Heart right ventricle (tissue), 16 donors: ENCODE measurements at regions not wholly inside any gene's neighbourhood (a gene's known extent, or its start where the extent isn't known, plus 50 kb on each side); places are given as distances from the start of the nearest gene placed in this dataset.

Experiments
- ATAC-seq, 8 donors: fragments of 200-7000 bp; cut with Tn5 transposase; one replicate each; pipeline ENCODE4 v1.9.1; 2020; ENCODE audit warnings: mild to moderate bottlenecking in 8 of 8, moderate library complexity in 8 of 8, moderate number of reproducible peaks in 1 of 8
- DNase-seq, 2 donors: peaks; one replicate each; pipeline ENCODE4 v3.0.0-alpha.2; 2020
- H3K27ac ChIP-seq, 10 donors: fragments of 200-600 bp; sonication (generic) in 2 of 10; one replicate each; pipeline versions ENCODE4 v1.5.0 to v1.8.0; 2020 to 2022; ENCODE audit warnings: mild to moderate bottlenecking in 3 of 10
- H3K27me3 ChIP-seq, 7 donors: fragments of 200-600 bp; one replicate each; pipeline ENCODE4 v1.8.0; 2021 to 2022; ENCODE audit warnings: mild to moderate bottlenecking in 2 of 7
- H3K36me3 ChIP-seq, 9 donors: fragments of 200-600 bp; sonication (generic) in 1 of 9; one replicate each; pipeline versions ENCODE4 v1.5.0 to v1.8.0; 2020 to 2022; ENCODE audit warnings: mild to moderate bottlenecking in 2 of 9
- H3K4me1 ChIP-seq, 9 donors: fragments of 200-600 bp; sonication (generic) in 1 of 9; one replicate each; pipeline versions ENCODE4 v1.5.0 to v1.8.0; 2020 to 2022; ENCODE audit warnings: mild to moderate bottlenecking in 4 of 9
- H3K4me3 ChIP-seq, 10 donors: fragments of 200-600 bp; sonication (generic) in 2 of 10; one replicate each; pipeline versions ENCODE4 v1.5.0 to v1.8.0; 2020 to 2022; ENCODE audit warnings: mild to moderate bottlenecking in 7 of 10, moderate library complexity in 2 of 10
- H3K9me3 ChIP-seq, 11 donors: fragments of 200-600 bp in 10 of 11; sonication (generic) in 2 of 11; one replicate each; pipeline versions ENCODE4 v1.5.0 to v1.8.0; 2013 to 2022; ENCODE audit warnings: mild to moderate bottlenecking in 2 of 11, control low read depth in 1 of 11, moderate library complexity in 1 of 11
- WGBS, 2 donors: extraction: QIAGEN DNeasy Blood & Tissue Kit; methylation state at CpG; one replicate each; pipeline ENCODE4 v1.1.7; 2013; ENCODE audit warnings: inconsistent platforms in 1 of 2; 5-methylcytosine and 5-hydroxymethylcytosine counted together
- intact Hi-C, 10 donors: fragments of 100-400 bp; cut with DNase I; formaldehyde crosslinking; loops; one replicate each; pipeline versions ENCODE4 v1.11.1 to v1.14.2; 2022
- TF ChIP-seq, protein P1 (sequence below), 9 donors: fragments of 200-600 bp; sonication (generic) in 2 of 9; IDR thresholded peaks; one replicate each; pipeline versions ENCODE4 v1.5.0 to v1.8.0; 2021 to 2022; ENCODE audit warnings: antibody characterized with exemption in 9 of 9, mild to moderate bottlenecking in 5 of 9, moderate library complexity in 1 of 9
- donor health status: Arrhythmogenic right ventricular cardiomyopathy.
- donor health status: ischemic (EF 13 %, LVEDD 7.1; RV severe dilation, severe dysfunction).
- donor health status: healthy with polysubstance abuse.
- donor health status: DM: no; HTN: yes; CAD: no.
- donor health status: DM: no; HTN: no; CAD: no.
- donor health status: ischemic (EF 25% LVEDD 6.9; RV normal size, moderate dysfunction).
- donor health status: ischemic (EF 25% LVEDD 5.7; RV mildly dilated, moderate dysfunction).
- donor health status: healthy.
- donor health status: DM: yes; HTN: yes; CAD: no.
- donor health status: Ischemic cardiomyopathy.
- donor health status: ischemic (EF 35%, LVEDD 5.7; RV mildly dilated, moderate dysfunction).
- donor health status: nonischemic (EF 11% LVEDD 7.7; RV severe dilation, severe dysfunction).
- donor health status: DM: yes; HTN: yes; CAD: no.
- donor health status: PGD.
- donor health status: ischemic (EF 29% LVEDD 5.4; RV normal size, mild dysfunction).
- donor health status: nonischemic (EF 23%, LVEDD 6.1; RV moderate dilation, normal function).

DNA sequence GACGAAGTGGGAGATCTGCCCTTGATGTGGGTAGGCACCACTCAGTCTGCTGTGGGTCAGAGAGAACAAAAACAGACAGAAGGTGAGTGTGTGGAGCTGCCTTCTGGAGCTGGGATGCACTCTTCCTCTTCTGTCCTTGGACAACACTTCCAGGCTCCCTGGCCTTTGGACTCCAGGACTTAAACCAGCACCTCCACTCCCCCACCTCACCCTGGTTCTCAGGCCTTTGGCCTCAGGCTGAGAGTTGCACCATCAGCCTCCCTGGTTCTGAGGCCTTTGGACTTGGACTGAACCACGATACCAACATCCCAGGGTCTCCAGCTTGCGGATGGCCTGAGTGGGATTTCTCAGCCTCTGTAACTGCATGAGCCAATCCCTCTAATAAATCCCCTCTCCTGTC is 68.1 kb upstream of the STUM start:
- H3K9me3 ChIP-seq, result no peaks in the 10 kb centered on the region
- no peak for DNase-seq
- TF ChIP-seq, protein P1, sequence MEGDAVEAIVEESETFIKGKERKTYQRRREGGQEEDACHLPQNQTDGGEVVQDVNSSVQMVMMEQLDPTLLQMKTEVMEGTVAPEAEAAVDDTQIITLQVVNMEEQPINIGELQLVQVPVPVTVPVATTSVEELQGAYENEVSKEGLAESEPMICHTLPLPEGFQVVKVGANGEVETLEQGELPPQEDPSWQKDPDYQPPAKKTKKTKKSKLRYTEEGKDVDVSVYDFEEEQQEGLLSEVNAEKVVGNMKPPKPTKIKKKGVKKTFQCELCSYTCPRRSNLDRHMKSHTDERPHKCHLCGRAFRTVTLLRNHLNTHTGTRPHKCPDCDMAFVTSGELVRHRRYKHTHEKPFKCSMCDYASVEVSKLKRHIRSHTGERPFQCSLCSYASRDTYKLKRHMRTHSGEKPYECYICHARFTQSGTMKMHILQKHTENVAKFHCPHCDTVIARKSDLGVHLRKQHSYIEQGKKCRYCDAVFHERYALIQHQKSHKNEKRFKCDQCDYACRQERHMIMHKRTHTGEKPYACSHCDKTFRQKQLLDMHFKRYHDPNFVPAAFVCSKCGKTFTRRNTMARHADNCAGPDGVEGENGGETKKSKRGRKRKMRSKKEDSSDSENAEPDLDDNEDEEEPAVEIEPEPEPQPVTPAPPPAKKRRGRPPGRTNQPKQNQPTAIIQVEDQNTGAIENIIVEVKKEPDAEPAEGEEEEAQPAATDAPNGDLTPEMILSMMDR (IDR thresholded peaks at IDR 0.05), result no peak
- H3K27me3 ChIP-seq, result peaks cover 0 to 46% (median 22%) of the 10 kb centered on the region in 7 donors
- intact Hi-C loops, result no loop called here
- no peak overlapping the region for H3K27ac ChIP-seq
- ATAC-seq, result no peak
- no peaks in the 10 kb centered on the region for H3K36me3 ChIP-seq
- no peak overlapping the region for H3K4me3 ChIP-seq
- no peaks in the 10 kb centered on the region for H3K4me1 ChIP-seq
- WGBS, 2 donors, result 94 to 98% methylated on average over 3 of the region's 3 CpGs

GRCh38 chr1:226481133-226481532 is 67.4 kb upstream of the STUM start:
- DNase-seq (no peak), ATAC-seq (no peak)
- Histone ChIP-seq H3K27me3 (peaks cover 0 to 46% (median 22%) of the 10 kb centered on the region in 7 donors), H3K36me3 (no peaks in the 10 kb centered on the region), H3K27ac (no peak overlapping the region), H3K9me3 (no peaks in the 10 kb centered on the region), H3K4me3 (no peak overlapping the region), H3K4me1 (no peaks in the 10 kb centered on the region)
- intact Hi-C loops, result no loop called here
- TF ChIP-seq, protein P1 (IDR thresholded peaks at IDR 0.05), result no peak
- WGBS, 2 donors, result 67 to 73% methylated on average over 4 of the region's 4 CpGs

DNA sequence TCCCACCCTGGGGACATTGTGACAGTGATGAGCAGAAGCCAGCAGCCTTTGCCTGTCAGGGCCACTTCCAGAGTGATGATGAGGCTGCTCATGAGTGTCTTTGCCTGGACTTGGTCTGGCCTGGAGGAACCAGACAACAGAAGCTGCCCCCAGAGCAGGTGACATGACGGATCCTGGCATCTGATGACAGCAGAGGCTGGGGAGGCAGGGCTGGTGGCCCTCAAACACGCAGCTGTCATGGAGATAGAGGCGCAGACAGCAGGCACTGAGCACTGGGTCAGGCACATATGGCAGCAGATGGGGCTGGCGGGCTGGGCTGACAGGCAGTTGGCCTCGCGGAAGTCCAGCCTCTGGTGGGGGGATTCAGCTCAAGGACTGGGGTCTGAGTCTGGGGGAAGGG is 66.4 kb upstream of the STUM start:
- no peaks in the 10 kb centered on the region for H3K36me3 ChIP-seq
- H3K4me3 ChIP-seq, result no peak overlapping the region
- H3K27me3 ChIP-seq, result peaks cover 0 to 46% (median 24%) of the 10 kb centered on the region in 7 donors
- peaks cover 0 to 8% (median 0%) of the 10 kb centered on the region in 11 donors for H3K9me3 ChIP-seq
- H3K27ac ChIP-seq, result no peak overlapping the region
- TF ChIP-seq, protein P1 (IDR thresholded peaks at IDR 0.05), result no peak
- ATAC-seq, result peak in 1 of 8 donors; percentile 20
- H3K4me1 ChIP-seq, result no peaks in the 10 kb centered on the region
- intact Hi-C loops, result no loop called here
- no peak for DNase-seq
- WGBS, 2 donors, result 61 to 72% methylated on average over 6 of the region's 6 CpGs

DNA sequence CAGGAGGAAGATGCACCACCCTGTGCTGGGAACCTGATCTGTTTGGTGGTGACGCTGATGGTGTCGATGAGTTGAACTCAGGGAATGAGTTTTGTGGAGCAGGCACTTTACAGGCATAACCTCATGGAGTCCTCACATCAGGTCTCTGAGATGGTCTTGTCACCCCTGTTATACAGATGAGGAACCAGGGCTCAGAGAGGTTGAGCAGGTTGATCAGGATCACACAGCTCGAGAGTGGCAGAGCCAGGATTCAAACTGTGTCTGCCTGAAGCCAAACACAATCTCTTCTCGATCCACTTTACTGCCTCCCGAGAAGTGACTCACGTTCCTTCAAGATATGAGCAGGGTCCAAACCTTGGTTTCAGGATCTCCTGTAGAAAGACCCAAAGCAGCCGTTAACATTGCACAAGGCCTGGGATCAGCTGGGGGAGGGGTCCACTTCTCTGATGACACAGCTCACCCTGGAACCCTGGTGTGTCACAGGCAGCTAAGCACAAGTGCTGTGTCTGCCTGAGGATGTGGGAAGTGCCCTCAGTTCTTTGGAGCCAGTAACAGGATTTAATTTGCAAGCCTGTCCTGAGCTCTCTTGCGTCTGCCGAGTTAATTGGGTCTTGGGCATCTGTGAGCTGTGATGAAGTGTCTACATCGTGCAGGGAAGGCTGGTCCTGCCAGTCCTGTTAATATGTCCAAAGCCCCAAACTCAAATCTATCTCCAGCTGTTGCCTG is 65.4 kb upstream of the STUM start:
- peaks cover 0 to 46% (median 26%) of the 10 kb centered on the region in 7 donors for H3K27me3 ChIP-seq
- 73 to 74% methylated on average over 10 of the region's 10 CpGs for WGBS, 2 donors
- TF ChIP-seq, protein P1 (IDR thresholded peaks at IDR 0.05), result no peak
- H3K4me3 ChIP-seq, result no peak overlapping the region
- no peaks in the 10 kb centered on the region for H3K36me3 ChIP-seq
- peaks cover 0 to 9% (median 0%) of the 10 kb centered on the region in 11 donors for H3K9me3 ChIP-seq
- intact Hi-C loops, result no loop called here
- H3K4me1 ChIP-seq, result no peaks in the 10 kb centered on the region
- no peak for ATAC-seq
- H3K27ac ChIP-seq, result no peak overlapping the region
- no peak for DNase-seq
